SK-N-SH treated with all-trans-retinoic acid at 6 μM for 48 hours (cell line): ENCODE measurements at regions not wholly inside any gene's neighbourhood (a gene's known extent, or its start where the extent isn't known, plus 50 kb on each side); places are given as distances from the start of the nearest gene placed in this dataset.

Source experiments
- ATAC-seq: fragments of 200-7000 bp; cut with Tn5 transposase; 3 replicates; pipeline ENCODE4 v1.9.1; 2020; ENCODE audit warnings: mild to moderate bottlenecking, moderate library complexity
- ARNTL ChIP-seq: fragments of 450-650 bp; formaldehyde crosslinking; IDR thresholded peaks from 2 replicates; pipeline ENCODE4 v1.5.0; 2020; ENCODE audit warnings: low read depth, mild to moderate bottlenecking, moderate library complexity, borderline replicate concordance
- BACH2 ChIP-seq: fragments of 250-450 bp; sonication (Bioruptor Pico); IDR thresholded peaks from 2 replicates; pipeline ENCODE4 v1.9.0; 2021; ENCODE audit warnings: mild to moderate bottlenecking, borderline replicate concordance
- CREB5 ChIP-seq: fragments of 250-450 bp; sonication (Bioruptor Pico); IDR thresholded peaks from 2 replicates; pipeline ENCODE4 v1.5.1; 2020; ENCODE audit warnings: low read depth, mild to moderate bottlenecking, moderate library complexity
- CSRNP3 ChIP-seq: fragments of 250-450 bp; sonication (Bioruptor Pico); IDR thresholded peaks from 2 replicates; pipeline ENCODE4 v1.5.1; 2021; ENCODE audit warnings: mild to moderate bottlenecking, moderate library complexity
- ESRRG ChIP-seq: fragments of 250-450 bp; sonication (Bioruptor Pico); IDR thresholded peaks from 2 replicates; pipeline ENCODE4 v1.6.1; 2021; ENCODE audit warnings: mild to moderate bottlenecking
- ISL1 ChIP-seq: fragments of 250-450 bp; sonication (Bioruptor Pico); IDR thresholded peaks from 2 replicates; pipeline ENCODE4 v2.1.2; 2022; ENCODE audit warnings: mild to moderate bottlenecking, moderate library complexity
- OSR1 ChIP-seq: fragments of 250-450 bp; sonication (Bioruptor Pico); IDR thresholded peaks from 2 replicates; pipeline ENCODE4 v1.8.0; 2022; ENCODE audit warnings: moderate library complexity, mild to moderate bottlenecking, inconsistent platforms
- PATZ1 ChIP-seq: fragments of 250-450 bp; sonication (Bioruptor Pico); IDR thresholded peaks from 2 replicates; pipeline ENCODE4 v1.8.0; 2020; ENCODE audit warnings: mild to moderate bottlenecking, moderate library complexity, borderline replicate concordance
- POU6F1 ChIP-seq: fragments of 250-450 bp; sonication (Bioruptor Pico); IDR thresholded peaks from 2 replicates; pipeline ENCODE4 v1.8.0; 2021; ENCODE audit warnings: low read depth, mild to moderate bottlenecking, moderate library complexity, borderline replicate concordance
- PPARA ChIP-seq: fragments of 250-450 bp; sonication (Bioruptor Pico); IDR thresholded peaks from 2 replicates; pipeline ENCODE4 v1.5.0; 2020; ENCODE audit warnings: mild to moderate bottlenecking, borderline replicate concordance
- RARB ChIP-seq: fragments of 250-450 bp; sonication (Bioruptor Pico); IDR thresholded peaks from 2 replicates; pipeline ENCODE4 v1.8.0; 2021; ENCODE audit warnings: mild to moderate bottlenecking, moderate library complexity
- SNAI2 ChIP-seq: fragments of 250-450 bp; sonication (Bioruptor Pico); IDR thresholded peaks from 2 replicates; pipeline ENCODE4 v1.5.0; 2020; ENCODE audit warnings: mild to moderate bottlenecking, moderate library complexity
- TCF4 ChIP-seq: fragments of 250-450 bp; sonication (Bioruptor Pico); IDR thresholded peaks from 2 replicates; pipeline ENCODE4 v1.8.0; 2021; ENCODE audit warnings: mild to moderate bottlenecking, moderate library complexity, borderline replicate concordance
- TOX ChIP-seq: fragments of 250-450 bp; sonication (Bioruptor Pico); IDR thresholded peaks from 2 replicates; pipeline ENCODE4 v1.8.0; 2021; ENCODE audit warnings: mild to moderate bottlenecking, moderate library complexity, borderline replicate concordance
- ZC3H10 ChIP-seq: fragments of 250-450 bp; sonication (Bioruptor Pico); IDR thresholded peaks from 2 replicates; pipeline ENCODE4 v1.5.1; 2021; ENCODE audit warnings: mild to moderate bottlenecking, moderate library complexity
- ZFP3 ChIP-seq: fragments of 250-450 bp; sonication (Bioruptor Pico); IDR thresholded peaks from 2 replicates; pipeline ENCODE4 v1.5.0; 2020; ENCODE audit warnings: mild to moderate bottlenecking, moderate library complexity
- ZFP30 ChIP-seq: fragments of 450-650 bp; formaldehyde crosslinking; IDR thresholded peaks from 2 replicates; pipeline ENCODE4 v1.5.0; 2022; ENCODE audit warnings: mild to moderate bottlenecking, moderate library complexity
- ZNF565 ChIP-seq: fragments of 450-650 bp; formaldehyde crosslinking; conservative IDR thresholded peaks from 2 replicates; pipeline ENCODE4 v1.5.0; 2020; ENCODE audit warnings: low read depth, mild to moderate bottlenecking, moderate library complexity
- ZNF70 ChIP-seq: fragments of 450-650 bp; formaldehyde crosslinking; IDR thresholded peaks from 2 replicates; pipeline ENCODE4 v1.5.0; 2020; ENCODE audit warnings: mild to moderate bottlenecking, moderate library complexity
- ZNF8 ChIP-seq: fragments of 450-650 bp; formaldehyde crosslinking; IDR thresholded peaks from 2 replicates; pipeline ENCODE4 v1.5.0; 2020; ENCODE audit warnings: mild to moderate bottlenecking, moderate library complexity
- TF ChIP-seq, protein P1 (sequence below): fragments of 250-450 bp; sonication (Bioruptor Pico); IDR thresholded peaks from 2 replicates; pipeline ENCODE4 v1.5.0; 2020; ENCODE audit warnings: mild to moderate bottlenecking, moderate library complexity

GRCh38 chr2:107303964-107304363 is 418.0 kb upstream of the ST6GAL2 start:
- no peak for TF ChIP-seq CREB5 (CRISPR knock-in tag)
- no peak for TF ChIP-seq RARB (CRISPR knock-in tag)
- TF ChIP-seq ESRRG: no peak
- TF ChIP-seq PPARA: no peak
- TF ChIP-seq ZNF8 (CRISPR knock-in tag): no peak
- TF ChIP-seq TCF4 (CRISPR knock-in tag): no peak
- no peak for TF ChIP-seq ZNF565 (CRISPR knock-in tag)
- TF ChIP-seq CSRNP3 (CRISPR knock-in tag): no peak
- TF ChIP-seq POU6F1 (CRISPR knock-in tag): no peak
- no peak for ATAC-seq

DNA sequence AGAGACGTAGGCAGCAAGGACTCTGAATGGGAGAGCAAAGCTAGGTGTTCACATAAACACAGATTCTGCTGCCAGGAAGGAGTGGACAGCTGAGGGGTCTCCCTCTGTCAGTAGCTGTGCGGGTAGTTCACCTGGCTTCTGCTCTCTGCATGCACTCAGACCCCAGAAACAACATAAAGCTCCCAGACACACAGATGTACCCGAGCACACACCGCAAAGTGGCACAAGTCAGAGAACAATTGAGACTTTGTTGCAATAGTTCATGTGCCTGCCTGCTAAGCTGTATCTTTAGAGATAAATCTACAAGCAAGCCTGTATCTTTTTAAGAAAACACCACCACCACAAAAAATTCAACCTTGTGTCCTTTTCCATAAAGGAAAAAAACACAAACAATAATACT is 420.0 kb upstream of the ST6GAL2 start:
- ATAC-seq: no peak
- TF ChIP-seq TOX: no peak
- no peak for TF ChIP-seq CREB5 (CRISPR knock-in tag)
- no peak for TF ChIP-seq OSR1 (CRISPR knock-in tag)
- TF ChIP-seq ZFP3 (CRISPR knock-in tag): no peak
- TF ChIP-seq ZNF565 (CRISPR knock-in tag): no peak
- no peak for TF ChIP-seq POU6F1 (CRISPR knock-in tag)
- TF ChIP-seq SNAI2 (CRISPR knock-in tag): no peak
- no peak for TF ChIP-seq PATZ1 (CRISPR knock-in tag)

- TF ChIP-seq ZFP30 (no peak), OSR1 (CRISPR knock-in tag) (no peak), ESRRG (no peak), ZFP3 (CRISPR knock-in tag) (no peak), ZNF8 (CRISPR knock-in tag) (no peak), ZNF70 (no peak), ISL1 (CRISPR knock-in tag) (no peak), ZC3H10 (CRISPR knock-in tag) (no peak), RARB (CRISPR knock-in tag) (no peak), PATZ1 (CRISPR knock-in tag) (no peak), ARNTL (CRISPR knock-in tag) (no peak), CSRNP3 (CRISPR knock-in tag) (no peak), SNAI2 (CRISPR knock-in tag) (no peak), TOX (no peak), PPARA (no peak), BACH2 (CRISPR knock-in tag) (no peak)
- TF ChIP-seq, protein P1, sequence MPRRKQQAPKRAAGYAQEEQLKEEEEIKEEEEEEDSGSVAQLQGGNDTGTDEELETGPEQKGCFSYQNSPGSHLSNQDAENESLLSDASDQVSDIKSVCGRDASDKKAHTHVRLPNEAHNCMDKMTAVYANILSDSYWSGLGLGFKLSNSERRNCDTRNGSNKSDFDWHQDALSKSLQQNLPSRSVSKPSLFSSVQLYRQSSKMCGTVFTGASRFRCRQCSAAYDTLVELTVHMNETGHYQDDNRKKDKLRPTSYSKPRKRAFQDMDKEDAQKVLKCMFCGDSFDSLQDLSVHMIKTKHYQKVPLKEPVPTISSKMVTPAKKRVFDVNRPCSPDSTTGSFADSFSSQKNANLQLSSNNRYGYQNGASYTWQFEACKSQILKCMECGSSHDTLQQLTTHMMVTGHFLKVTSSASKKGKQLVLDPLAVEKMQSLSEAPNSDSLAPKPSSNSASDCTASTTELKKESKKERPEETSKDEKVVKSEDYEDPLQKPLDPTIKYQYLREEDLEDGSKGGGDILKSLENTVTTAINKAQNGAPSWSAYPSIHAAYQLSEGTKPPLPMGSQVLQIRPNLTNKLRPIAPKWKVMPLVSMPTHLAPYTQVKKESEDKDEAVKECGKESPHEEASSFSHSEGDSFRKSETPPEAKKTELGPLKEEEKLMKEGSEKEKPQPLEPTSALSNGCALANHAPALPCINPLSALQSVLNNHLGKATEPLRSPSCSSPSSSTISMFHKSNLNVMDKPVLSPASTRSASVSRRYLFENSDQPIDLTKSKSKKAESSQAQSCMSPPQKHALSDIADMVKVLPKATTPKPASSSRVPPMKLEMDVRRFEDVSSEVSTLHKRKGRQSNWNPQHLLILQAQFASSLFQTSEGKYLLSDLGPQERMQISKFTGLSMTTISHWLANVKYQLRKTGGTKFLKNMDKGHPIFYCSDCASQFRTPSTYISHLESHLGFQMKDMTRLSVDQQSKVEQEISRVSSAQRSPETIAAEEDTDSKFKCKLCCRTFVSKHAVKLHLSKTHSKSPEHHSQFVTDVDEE (CRISPR knock-in tag): no peak
- ATAC-seq: no peak
These were observed 420.9 kb upstream of the ST6GAL2 start for GRCh38 chr2:107306881-107307280.
